Neural crest cell (in vitro differentiated cells): ENCODE measurements at regions not wholly inside any gene's neighbourhood (a gene's known extent, or its start where the extent isn't known, plus 50 kb on each side); places are given as distances from the start of the nearest gene placed in this dataset.

ENCODE experiments used
- DNase-seq: peaks from one replicate; pipeline ENCODE4 v3.0.0; 2021; ENCODE audit warnings: low read depth, mixed read lengths, low spot score
- H3K27ac Mint-ChIP-seq: one replicate; pipeline ENCODE4 v1.8.0; 2021; ENCODE audit warnings: mild to moderate bottlenecking, mixed read lengths; ENCODE audit not compliant: unreplicated experiment
- H3K27me3 Mint-ChIP-seq: 2 replicates; pipeline ENCODE4 v1.8.0; 2021; ENCODE audit warnings: low read depth, mild to moderate bottlenecking, mixed read lengths
- H3K36me3 Mint-ChIP-seq: 2 replicates; pipeline ENCODE4 v1.8.0; 2021; ENCODE audit warnings: low read depth, mild to moderate bottlenecking, mixed read lengths
- H3K4me1 Mint-ChIP-seq: 2 replicates; pipeline ENCODE4 v1.8.0; 2021; ENCODE audit warnings: mixed read lengths
- H3K4me3 Mint-ChIP-seq: one replicate; pipeline ENCODE4 v1.8.0; 2021; ENCODE audit warnings: mild to moderate bottlenecking, mixed read lengths
- H3K9me3 Mint-ChIP-seq: 2 replicates; pipeline ENCODE4 v1.8.0; 2021; ENCODE audit warnings: mixed read lengths
- CTCF ChIP-seq: fragments of 200-600 bp; sonication (generic); conservative IDR thresholded peaks from 2 replicates; pipeline ENCODE4 v1.5.0; 2021; ENCODE audit warnings: antibody characterized with exemption, mild to moderate bottlenecking

GRCh38 chr1:36737767-36738166 lies 255.1 kb upstream of the CSF3R start:
- Mint-ChIP-seq H3K27me3 (peaks cover 28% of the 10 kb centered on the region), H3K36me3 (no peaks in the 10 kb centered on the region), H3K9me3 (no peaks in the 10 kb centered on the region), H3K4me3 (no peak overlapping the region), H3K27ac (no peak overlapping the region), H3K4me1 (peaks cover 4% of the 10 kb centered on the region)
- DNase-seq, result no peak
- TF ChIP-seq CTCF, result no peak

- Mint-ChIP-seq H3K4me3 (no peak overlapping the region), H3K36me3 (no peaks in the 10 kb centered on the region), H3K27me3 (peaks cover 28% of the 10 kb centered on the region), H3K9me3 (no peaks in the 10 kb centered on the region), H3K27ac (no peak overlapping the region), H3K4me1 (peaks cover 4% of the 10 kb centered on the region)
- TF ChIP-seq CTCF, result no peak
- DNase-seq, result no peak
Measured at GRCh38 chr1:36737038-36737555, 254.4 kb upstream of the CSF3R start.

- peaks cover 4% of the 10 kb centered on the region for H3K4me1 Mint-ChIP-seq
- H3K4me3 Mint-ChIP-seq, result no peak overlapping the region
- peaks cover 28% of the 10 kb centered on the region for H3K27me3 Mint-ChIP-seq
- no peaks in the 10 kb centered on the region for H3K36me3 Mint-ChIP-seq
- no peaks in the 10 kb centered on the region for H3K9me3 Mint-ChIP-seq
- no peak for TF ChIP-seq CTCF
- H3K27ac Mint-ChIP-seq, result no peak overlapping the region
- DNase-seq, result no peak
Measured at GRCh38 chr1:36735939-36736730, 253.4 kb upstream of the CSF3R start.

- H3K4me3 Mint-ChIP-seq, result no peak overlapping the region
Measured at GRCh38 chr1:36735436-36735835, 252.7 kb upstream of the CSF3R start.

GRCh38 chr1:36734356-36734755 lies 251.6 kb upstream of the CSF3R start:
- peak overlapping the region; percentile 69 for H3K27ac Mint-ChIP-seq
- H3K27me3 Mint-ChIP-seq, result peaks cover 25% of the 10 kb centered on the region
- H3K4me3 Mint-ChIP-seq, result no peak overlapping the region
- DNase-seq, result no peak
- TF ChIP-seq CTCF, result no peak
- H3K4me1 Mint-ChIP-seq, result peaks cover 10% of the 10 kb centered on the region
- no peaks in the 10 kb centered on the region for H3K9me3 Mint-ChIP-seq
- H3K36me3 Mint-ChIP-seq, result no peaks in the 10 kb centered on the region

More at GRCh38 chr1:36735436-36735835, 252.7 kb upstream of the CSF3R start:
- H3K27me3 Mint-ChIP-seq, result peaks cover 28% of the 10 kb centered on the region
- H3K4me1 Mint-ChIP-seq, result peaks cover 5% of the 10 kb centered on the region
- TF ChIP-seq CTCF, result no peak
- no peak overlapping the region for H3K27ac Mint-ChIP-seq
- DNase-seq, result no peak
- H3K36me3 Mint-ChIP-seq, result no peaks in the 10 kb centered on the region
- no peaks in the 10 kb centered on the region for H3K9me3 Mint-ChIP-seq
